MCF 10A (cell line): ENCODE measurements at regions not wholly inside any gene's neighbourhood (a gene's known extent, or its start where the extent isn't known, plus 50 kb on each side); places are given as distances from the start of the nearest gene placed in this dataset.

ENCODE experiments used
- BruUV-seq: library from RNA; stranded (reverse); fragments of 400-500 nt; replicated peaks from 2 replicates; lab custom pipeline; 2021; lab: Mats Ljungman, UMichigan
- CTCF ChIA-PET: fragments of 300-600 bp; sonication (Branson Sonifier 250); formaldehyde crosslinking; extraction: SDS; loops from one replicate; lab custom pipeline; 2021; ENCODE audit warnings: antibody characterized with exemption, inconsistent platforms; lab: Yijun Ruan, JAX
- POLR2A ChIA-PET: fragments of 300-600, 350-650 bp; sonication (Branson Sonifier 250); formaldehyde crosslinking; extraction: SDS; loops from one replicate; lab custom pipeline; 2020; ENCODE audit warnings: antibody characterized with exemption, inconsistent platforms; lab: Yijun Ruan, JAX
- DNase-seq: peaks from one replicate; pipeline ENCODE4 v3.0.0-alpha.2; 2018; ENCODE audit not compliant: unreplicated experiment
- H3K27ac Mint-ChIP-seq: one replicate; pipeline ENCODE4 v1.8.0; 2022; ENCODE audit warnings: mild to moderate bottlenecking, low read depth, mixed read lengths; ENCODE audit not compliant: unreplicated experiment
- H3K27me3 Mint-ChIP-seq: one replicate; pipeline ENCODE4 v1.8.0; 2022; ENCODE audit warnings: mixed read lengths; ENCODE audit not compliant: insufficient read depth, unreplicated experiment
- H3K36me3 Mint-ChIP-seq: one replicate; pipeline ENCODE4 v1.8.0; 2022; ENCODE audit warnings: mild to moderate bottlenecking, moderate library complexity, mixed read lengths; ENCODE audit not compliant: insufficient read depth, unreplicated experiment
- H3K4me1 Mint-ChIP-seq: one replicate; pipeline ENCODE4 v1.8.0; 2022; ENCODE audit warnings: mixed read lengths; ENCODE audit not compliant: insufficient read depth, unreplicated experiment
- H3K4me3 Mint-ChIP-seq: one replicate; pipeline ENCODE4 v1.8.0; 2022; ENCODE audit warnings: mild to moderate bottlenecking, moderate library complexity, mixed read lengths; ENCODE audit not compliant: unreplicated experiment
- H3K9me3 Mint-ChIP-seq: one replicate; pipeline ENCODE4 v1.8.0; 2022; ENCODE audit warnings: mixed read lengths; ENCODE audit not compliant: unreplicated experiment
- intact Hi-C: fragments of 100-400 bp; cut with micrococcal nuclease; formaldehyde crosslinking; loops from 2 replicates; pipeline ENCODE4 v1.14.1; 2022
- TF ChIP-seq, protein P1 (sequence below): fragments of 200-600 bp; IDR thresholded peaks from one replicate; pipeline ENCODE4 v1.8.0; 2022; ENCODE audit warnings: antibody characterized with exemption, mild to moderate bottlenecking; ENCODE audit not compliant: unreplicated experiment

DNA sequence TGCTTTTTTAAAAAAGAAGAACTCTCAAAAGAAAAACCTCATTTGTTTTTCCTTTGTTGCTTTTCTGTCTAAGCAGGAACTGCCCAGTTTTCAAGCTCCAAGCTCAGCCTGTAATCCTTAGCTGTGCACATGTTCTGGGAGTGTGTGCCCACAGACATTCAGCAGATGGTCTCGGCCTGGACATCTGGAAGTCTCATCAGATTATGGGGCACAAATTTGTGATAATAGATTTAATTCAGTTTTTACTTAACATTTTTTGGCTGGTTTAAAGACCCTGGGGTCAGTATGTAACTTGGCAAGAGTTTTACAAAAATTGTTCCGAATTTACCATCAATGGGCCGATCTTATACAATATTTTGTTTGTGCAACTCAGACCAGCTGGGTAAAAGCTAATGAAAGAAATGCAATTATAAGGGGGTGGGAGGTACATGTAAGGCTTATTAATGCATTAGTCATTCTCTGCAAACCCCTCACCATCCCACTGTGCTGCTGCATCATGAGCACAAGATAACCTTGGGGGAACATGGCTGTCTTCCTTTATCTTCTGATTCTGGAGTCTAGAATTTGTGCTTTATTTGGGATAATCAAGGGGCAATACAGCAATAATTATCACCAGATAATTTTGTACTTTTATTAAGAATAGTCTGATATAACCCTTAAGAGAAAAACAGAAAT is 86.9 kb upstream of the PHOX2B start:
- H3K9me3 Mint-ChIP-seq, result no peaks in the 10 kb centered on the region
- H3K27ac Mint-ChIP-seq, result no peak overlapping the region
- H3K36me3 Mint-ChIP-seq, result peaks cover 3% of the 10 kb centered on the region
- ChIA-PET CTCF (no interaction called here), POLR2A (interaction anchor here (0.7 kb wide), 1 partner anchor 45 kb away, joined by 3 read pairs; no protein-coding TSS in a partner anchor)
- peaks cover 12% of the 10 kb centered on the region for H3K4me1 Mint-ChIP-seq
- TF ChIP-seq, protein P1, sequence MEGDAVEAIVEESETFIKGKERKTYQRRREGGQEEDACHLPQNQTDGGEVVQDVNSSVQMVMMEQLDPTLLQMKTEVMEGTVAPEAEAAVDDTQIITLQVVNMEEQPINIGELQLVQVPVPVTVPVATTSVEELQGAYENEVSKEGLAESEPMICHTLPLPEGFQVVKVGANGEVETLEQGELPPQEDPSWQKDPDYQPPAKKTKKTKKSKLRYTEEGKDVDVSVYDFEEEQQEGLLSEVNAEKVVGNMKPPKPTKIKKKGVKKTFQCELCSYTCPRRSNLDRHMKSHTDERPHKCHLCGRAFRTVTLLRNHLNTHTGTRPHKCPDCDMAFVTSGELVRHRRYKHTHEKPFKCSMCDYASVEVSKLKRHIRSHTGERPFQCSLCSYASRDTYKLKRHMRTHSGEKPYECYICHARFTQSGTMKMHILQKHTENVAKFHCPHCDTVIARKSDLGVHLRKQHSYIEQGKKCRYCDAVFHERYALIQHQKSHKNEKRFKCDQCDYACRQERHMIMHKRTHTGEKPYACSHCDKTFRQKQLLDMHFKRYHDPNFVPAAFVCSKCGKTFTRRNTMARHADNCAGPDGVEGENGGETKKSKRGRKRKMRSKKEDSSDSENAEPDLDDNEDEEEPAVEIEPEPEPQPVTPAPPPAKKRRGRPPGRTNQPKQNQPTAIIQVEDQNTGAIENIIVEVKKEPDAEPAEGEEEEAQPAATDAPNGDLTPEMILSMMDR, result no peak
- BruUV-seq, result no TSS peak
- H3K27me3 Mint-ChIP-seq, result no peaks in the 10 kb centered on the region
- intact Hi-C loops, result no loop called here
- H3K4me3 Mint-ChIP-seq, result no peak overlapping the region
- no peak for DNase-seq

DNA sequence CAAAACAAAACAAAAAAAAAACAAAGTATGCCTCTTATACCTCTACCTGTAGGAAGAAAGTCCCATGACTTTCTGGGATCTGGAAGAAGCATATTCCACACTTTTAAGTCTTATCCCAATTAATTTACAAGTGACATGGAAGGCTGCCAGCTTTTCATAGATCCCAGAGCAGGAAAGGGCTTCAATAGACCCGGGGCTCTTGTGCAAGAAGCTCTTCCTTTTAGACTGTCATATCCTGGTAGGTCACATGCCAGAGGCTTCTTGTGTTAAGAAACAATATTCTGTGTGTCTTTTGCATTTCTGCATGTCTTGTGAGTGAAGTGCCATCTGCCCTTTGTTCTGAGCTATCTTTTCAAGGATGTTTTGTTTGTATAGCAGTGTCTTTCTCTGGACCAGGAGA is 84.4 kb upstream of the PHOX2B start:
- POLR2A ChIA-PET, result interaction anchor here (0.6 to 1.4 kb wide), 5 partner anchors 9 to 875 kb away, joined by 3 to 6 read pairs (median 3); no protein-coding TSS in a partner anchor
- Mint-ChIP-seq H3K27ac (no peak overlapping the region), H3K9me3 (no peaks in the 10 kb centered on the region), H3K36me3 (peaks cover 6% of the 10 kb centered on the region), H3K4me1 (peaks cover 8% of the 10 kb centered on the region), H3K27me3 (no peaks in the 10 kb centered on the region), H3K4me3 (no peak overlapping the region)
- intact Hi-C loops, result no loop called here
- CTCF ChIA-PET, result interaction anchor here (0.6 to 1.3 kb wide), 2 partner anchors 13 to 118 kb away, joined by 3 read pairs; no protein-coding TSS in a partner anchor
- peak; percentile 56 for DNase-seq
- TF ChIP-seq, protein P1, result no peak
- no TSS peak for BruUV-seq

DNA sequence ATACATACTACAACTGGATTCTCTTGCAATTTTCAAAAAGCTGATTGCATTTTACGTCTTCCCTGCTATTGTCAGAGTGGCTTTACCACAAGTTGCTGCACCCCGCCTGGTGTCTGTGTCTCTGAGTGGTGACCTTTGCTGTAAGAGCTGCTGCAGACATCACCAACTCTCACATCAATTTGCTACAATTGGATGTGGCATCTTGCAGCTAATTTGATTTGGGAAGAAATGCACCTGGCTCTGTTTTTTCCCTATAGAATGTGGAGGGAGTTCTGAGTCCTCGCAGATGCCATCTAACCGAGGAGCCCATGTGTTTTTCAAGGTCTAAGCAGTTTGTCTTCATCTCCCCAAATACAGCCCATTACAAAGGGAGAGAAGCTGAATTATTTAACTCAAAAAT is 73.8 kb upstream of the PHOX2B start:
- Mint-ChIP-seq H3K9me3 (no peaks in the 10 kb centered on the region), H3K27me3 (no peaks in the 10 kb centered on the region), H3K4me3 (no peak overlapping the region), H3K27ac (no peak overlapping the region), H3K36me3 (no peaks in the 10 kb centered on the region), H3K4me1 (no peaks in the 10 kb centered on the region)
- TF ChIP-seq, protein P1, result no peak
- CTCF ChIA-PET, result interaction anchor here (0.6 kb wide), 1 partner anchor 15 kb away, joined by 3 read pairs; no protein-coding TSS in a partner anchor
- intact Hi-C loops, result no loop called here
- POLR2A ChIA-PET, result no interaction called here
- no peak for DNase-seq
- BruUV-seq, result no TSS peak

DNA sequence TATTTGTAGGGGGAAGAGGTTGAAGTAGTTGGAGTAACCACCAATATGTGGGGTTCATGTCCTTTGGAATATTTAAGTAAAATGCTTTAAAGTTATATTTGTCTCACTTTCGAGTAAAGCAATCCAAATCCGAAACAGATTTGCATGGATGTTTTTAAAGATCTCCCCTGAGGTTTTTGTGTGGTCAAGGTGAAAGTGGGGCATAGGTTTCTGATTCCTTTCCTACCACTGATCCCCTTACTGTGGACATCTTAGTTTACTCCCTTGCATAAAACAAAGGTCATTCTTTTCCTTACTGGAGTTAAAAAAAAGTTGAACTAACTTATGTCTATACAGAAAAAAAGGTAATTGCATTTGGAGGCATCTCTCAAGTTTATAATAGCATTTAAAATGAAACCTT is 71.9 kb upstream of the PHOX2B start:
- TF ChIP-seq, protein P1, result no peak
- no peak for DNase-seq
- Mint-ChIP-seq H3K9me3 (no peaks in the 10 kb centered on the region), H3K4me1 (no peaks in the 10 kb centered on the region), H3K27me3 (no peaks in the 10 kb centered on the region), H3K4me3 (no peak overlapping the region), H3K36me3 (no peaks in the 10 kb centered on the region), H3K27ac (no peak overlapping the region)
- POLR2A ChIA-PET, result no interaction called here
- CTCF ChIA-PET, result interaction anchor here (0.7 to 0.9 kb wide), 2 partner anchors 13 to 121 kb away, joined by 3 read pairs; no protein-coding TSS in a partner anchor
- intact Hi-C loops, result no loop called here
- no TSS peak for BruUV-seq
